Head of caudate nucleus (tissue), 42 donors: ENCODE measurements at regions not wholly inside any gene's neighbourhood (a gene's known extent, or its start where the extent isn't known, plus 50 kb on each side); places are given as distances from the start of the nearest gene placed in this dataset.
"Not testable (repeated sequence)": the region's sequence is repeated elsewhere in the genome, so short reads cannot be mapped to it uniquely, and the experiment has no call there.

Experiments
- DNase-seq, 42 donors: peaks; one replicate each; pipeline versions ENCODE4 v3.0.0 to v3.0.0-alpha.2; 2020 to 2021; ENCODE audit warnings: mixed read lengths in 7 of 42
- intact Hi-C: fragments of 100-400 bp; cut with DNase I; formaldehyde crosslinking; loops from one replicate; pipeline ENCODE4 v1.15.0; 2022

GRCh38 chr1:192862271-192862670 lies 53.4 kb downstream of the RGS2 start:
- intact Hi-C loops: no loop called here
- no peak for DNase-seq

GRCh38 chr1:192866241-192866868 lies 57.5 kb downstream of the RGS2 start:
- DNase-seq: no peak
- intact Hi-C loops: no loop called here

- DNase-seq: no peak
Measured at GRCh38 chr1:192867180-192867579, 58.3 kb downstream of the RGS2 start.

DNA sequence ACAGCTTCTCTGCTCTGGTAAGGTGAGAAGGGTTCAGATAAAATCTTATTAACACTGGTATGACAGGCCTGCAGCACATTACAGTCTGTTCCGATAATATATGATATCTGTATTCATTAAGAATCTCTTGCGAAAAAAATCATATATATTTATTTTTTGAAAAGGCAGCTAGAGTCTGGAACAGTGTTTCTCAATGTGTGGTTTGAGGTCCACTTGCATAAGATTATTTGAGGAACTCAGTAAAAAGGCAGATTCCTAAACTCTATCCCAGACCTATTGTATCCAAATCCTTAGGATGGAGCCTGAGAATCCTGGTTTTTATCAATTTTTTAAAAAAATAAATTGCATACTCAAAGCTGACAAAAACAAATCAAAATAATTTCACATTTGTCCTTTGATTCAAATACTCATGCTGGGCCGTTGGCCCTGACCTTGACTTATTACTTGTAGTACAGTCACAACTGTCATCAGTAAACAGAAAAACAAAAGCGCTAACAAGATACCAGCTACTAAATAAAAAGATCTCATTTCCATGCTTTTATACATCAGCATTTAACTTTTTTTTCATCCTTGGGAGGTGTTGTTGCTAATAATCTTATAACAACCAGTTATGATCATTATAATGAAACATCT lies 60.6 kb downstream of the RGS2 start:
- DNase-seq: no peak
- intact Hi-C loops: no loop called here

More at GRCh38 chr1:192867180-192867579, 58.3 kb downstream of the RGS2 start:
- intact Hi-C loops: no loop called here

GRCh38 chr1:192872010-192872409 lies 63.2 kb downstream of the RGS2 start:
- DNase-seq: no peak
- intact Hi-C loops: no loop called here

- intact Hi-C loops: no loop called here
- DNase-seq: no peak
Measured at GRCh38 chr1:192873836-192874235, 65.0 kb downstream of the RGS2 start.

DNA sequence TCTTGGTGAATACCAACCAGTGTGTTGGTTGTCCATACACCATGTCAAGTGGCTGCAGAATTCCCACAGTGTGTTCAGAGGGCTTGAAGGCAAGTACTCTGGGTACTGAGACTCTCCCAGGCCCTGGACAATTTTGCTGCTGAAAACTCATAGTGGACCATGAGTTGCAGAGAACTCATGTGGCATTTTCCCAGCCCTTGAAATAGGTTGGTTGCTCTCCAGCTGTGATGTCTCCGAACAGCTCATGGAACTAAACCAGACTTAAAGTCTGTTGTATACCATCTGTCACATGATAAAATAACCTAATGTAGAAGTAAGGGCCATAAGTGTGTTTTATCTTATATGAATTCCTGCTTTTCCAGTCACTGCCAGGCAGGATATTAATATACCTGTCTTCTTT lies 67.8 kb downstream of the RGS2 start:
- intact Hi-C loops: no loop called here
- no peak for DNase-seq

- no peak for DNase-seq
- intact Hi-C loops: no loop called here
Measured at GRCh38 chr1:192877283-192877886, 68.5 kb downstream of the RGS2 start.

DNA sequence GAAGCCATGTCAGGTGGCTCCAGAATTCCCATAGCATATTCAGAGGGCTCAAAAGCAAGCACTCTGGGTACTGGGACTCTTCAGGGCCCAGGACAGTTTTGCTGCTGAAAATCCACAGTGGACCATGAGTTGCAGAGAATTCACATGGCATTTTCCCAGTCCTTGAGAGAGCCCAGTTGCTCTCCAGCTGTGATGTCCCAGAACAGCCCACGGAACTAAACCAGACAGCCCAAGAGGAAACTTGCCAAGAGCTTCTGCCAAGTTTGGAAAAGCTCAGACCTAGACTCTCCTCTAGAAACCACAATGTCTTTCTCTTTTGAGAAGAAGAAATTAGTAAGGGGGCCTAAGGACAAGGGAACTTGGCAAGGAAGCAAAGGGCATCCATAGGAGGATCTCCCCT lies 69.4 kb downstream of the RGS2 start:
- intact Hi-C loops: no loop called here
- no peak for DNase-seq

GRCh38 chr1:192879406-192879805 lies 70.6 kb downstream of the RGS2 start:
- intact Hi-C loops: no loop called here
- no peak for DNase-seq

GRCh38 chr1:192880231-192880630 lies 71.4 kb downstream of the RGS2 start:
- intact Hi-C loops: no loop called here
- no peak for DNase-seq

DNA sequence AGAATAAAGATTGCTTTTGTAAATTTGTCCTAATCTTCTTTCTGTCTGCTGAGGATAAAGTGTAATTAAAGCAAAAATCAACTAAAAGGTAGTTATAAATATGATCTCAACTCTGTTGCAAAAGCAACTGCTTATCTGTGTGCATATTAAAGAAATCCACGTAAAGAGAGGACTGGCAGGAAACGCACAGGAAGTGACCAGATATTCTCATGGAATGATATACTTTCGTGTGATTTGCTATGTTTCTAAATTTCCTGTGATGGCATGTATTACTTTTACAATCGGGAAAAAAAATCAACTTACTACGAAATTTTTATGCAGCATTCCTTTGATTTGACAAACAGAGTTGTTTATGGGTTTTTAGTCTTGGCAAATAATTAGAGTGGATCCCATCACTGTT lies 75.4 kb downstream of the RGS2 start:
- no peak for DNase-seq
- intact Hi-C loops: no loop called here

DNA sequence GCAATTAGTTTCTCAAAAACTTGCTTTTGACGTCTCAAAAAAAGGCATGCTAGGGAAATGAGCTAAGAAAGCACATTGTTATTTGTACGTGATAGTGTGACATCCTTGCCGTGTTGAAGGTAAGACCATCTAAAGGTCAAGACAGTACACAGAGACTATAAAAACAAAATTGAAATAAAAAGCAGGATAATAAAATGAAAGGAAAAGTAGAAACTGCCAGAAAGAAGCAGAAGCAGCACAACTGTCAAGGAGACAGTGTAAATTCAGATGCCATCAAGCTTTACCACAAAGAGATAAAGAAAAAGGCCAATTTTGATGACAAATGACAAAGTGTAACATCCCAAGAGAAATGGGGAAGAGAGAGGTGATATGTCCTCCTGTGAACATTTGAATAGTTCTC lies 76.5 kb downstream of the RGS2 start:
- DNase-seq, intact Hi-C loops: not testable (repeated sequence)

GRCh38 chr1:192887426-192887825 lies 78.6 kb downstream of the RGS2 start:
- DNase-seq: no peak
- intact Hi-C loops: no loop called here

DNA sequence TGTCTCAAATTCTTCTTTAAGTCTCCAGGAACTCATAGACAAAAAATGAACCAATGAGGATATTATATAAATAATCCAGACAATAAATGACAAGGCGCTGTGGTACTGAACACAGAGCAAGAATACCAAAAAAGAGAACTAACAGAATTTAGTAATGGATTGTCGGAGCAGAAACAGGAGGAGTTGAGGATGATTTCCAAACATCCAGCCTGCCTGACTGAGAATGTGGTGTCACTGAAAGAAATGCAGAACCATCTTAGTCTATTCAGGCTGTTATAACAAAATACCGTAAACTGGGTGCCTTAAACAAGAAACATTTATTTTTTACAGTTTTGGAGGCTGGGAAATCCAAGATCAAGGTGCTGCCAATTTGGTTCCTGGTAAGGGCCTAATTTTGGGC lies 79.7 kb downstream of the RGS2 start:
- intact Hi-C loops: no loop called here

GRCh38 chr1:192889082-192889481 lies 80.2 kb downstream of the RGS2 start:
- DNase-seq: no peak
- intact Hi-C loops: no loop called here

More for the DNA sequence above, 79.7 kb downstream of the RGS2 start:
- DNase-seq: no peak

GRCh38 chr1:192890134-192890533 lies 81.3 kb downstream of the RGS2 start:
- intact Hi-C loops: no loop called here
- DNase-seq: no peak

- intact Hi-C loops: no loop called here
- no peak for DNase-seq
Measured at GRCh38 chr1:192892934-192893333, 84.1 kb downstream of the RGS2 start.

DNA sequence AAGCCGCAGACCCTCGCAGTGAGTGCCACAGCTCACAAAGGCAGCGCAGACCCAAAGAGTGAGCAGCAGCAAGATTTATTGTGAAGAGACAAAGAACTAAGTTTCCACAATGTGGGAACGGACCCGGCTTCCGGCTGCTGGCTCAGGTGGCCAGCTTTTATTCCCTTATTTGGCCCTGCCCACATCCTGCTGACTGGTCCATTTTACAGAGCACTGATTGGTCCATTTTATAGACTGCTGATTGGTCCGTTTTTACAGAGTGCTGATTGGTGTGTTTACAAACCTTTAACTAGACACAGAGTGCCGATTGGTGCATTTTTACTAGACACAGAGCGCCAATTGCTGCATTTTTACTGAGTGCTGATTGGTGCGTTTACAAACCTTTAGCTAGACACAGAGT lies 86.6 kb downstream of the RGS2 start:
- intact Hi-C loops, DNase-seq: not testable (repeated sequence)

DNA sequence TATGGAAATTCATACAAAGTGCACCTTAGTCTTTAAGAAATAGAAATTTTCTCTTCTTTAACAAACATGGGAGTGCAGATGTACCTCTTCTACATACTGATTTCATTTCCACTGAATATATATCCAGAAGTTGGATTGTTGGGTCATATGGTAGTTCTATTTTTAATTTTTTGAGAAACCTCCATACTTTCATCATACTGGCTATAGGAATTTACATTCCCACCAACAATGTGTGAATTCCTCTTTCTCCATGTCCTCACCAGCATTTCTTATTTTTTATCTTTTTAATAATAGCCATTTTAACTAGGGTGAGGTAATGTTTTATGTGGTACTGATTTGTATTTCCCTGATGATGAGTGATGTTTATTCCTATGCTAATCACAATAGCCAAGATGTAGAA lies 87.5 kb downstream of the RGS2 start:
- intact Hi-C loops: no loop called here

DNA sequence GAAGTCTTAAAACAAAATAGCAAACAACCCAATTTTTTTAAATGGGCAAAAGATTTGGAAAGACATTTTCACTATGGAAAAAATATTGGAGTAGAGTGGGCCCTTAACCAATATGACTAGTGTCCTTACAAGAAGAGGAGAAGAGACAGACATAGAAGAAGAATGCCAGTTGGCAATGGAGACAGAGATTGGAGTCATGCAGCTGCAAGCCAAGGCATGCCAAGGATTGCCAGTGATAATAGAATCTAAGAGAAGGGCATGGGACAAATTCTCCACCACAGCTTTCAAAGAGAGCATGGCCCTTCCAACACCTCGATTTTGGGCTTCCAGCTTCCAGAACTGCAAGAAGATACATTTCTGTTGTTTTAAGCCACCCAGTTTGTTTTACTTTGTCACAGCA lies 92.7 kb downstream of the RGS2 start:
- no peak for DNase-seq
- intact Hi-C loops: no loop called here

More for the DNA sequence above, 87.5 kb downstream of the RGS2 start:
- DNase-seq: no peak
